Prostate gland (tissue), 2 donors: ENCODE measurements at regions not wholly inside any gene's neighbourhood (a gene's known extent, or its start where the extent isn't known, plus 50 kb on each side); places are given as distances from the start of the nearest gene placed in this dataset.
"Not testable (repeated sequence)": the region's sequence is repeated elsewhere in the genome, so short reads cannot be mapped to it uniquely, and the experiment has no call there.

ENCODE experiments used
- DNase-seq: peaks from one replicate; pipeline ENCODE4 v3.0.0-alpha.2; 2019; ENCODE audit warnings: low spot score
- H3K27ac ChIP-seq, 2 donors: fragments of 200-600 bp; sonication (generic); 2 replicates each; pipeline ENCODE4 v1.5.1; 2017 to 2019
- H3K27me3 ChIP-seq: fragments of 200-600 bp; sonication (generic); replicated peaks from 2 replicates; pipeline ENCODE4 v1.5.1; 2019; ENCODE audit not compliant: insufficient read depth
- H3K36me3 ChIP-seq, 2 donors: fragments of 200-600 bp; sonication (generic); 1 replicate in 1 of 2; 2 replicates in 1 of 2; pipeline versions ENCODE4 v1.5.1 to v1.8.1; 2017 to 2019
- H3K4me1 ChIP-seq: fragments of 200-600 bp; sonication (generic); replicated peaks from 2 replicates; pipeline ENCODE4 v1.5.1; 2019
- H3K4me3 ChIP-seq, 2 donors: fragments of 200-600 bp; sonication (generic); 2 replicates each; pipeline ENCODE4 v1.5.1; 2017 to 2019
- H3K9me3 ChIP-seq: fragments of 200-600 bp; sonication (generic); 2 replicates; pipeline ENCODE4 v1.5.1; 2017
- CTCF ChIP-seq, 4 experiments: fragments of 200-600 bp in 2 of 4; fragments of 450-650 bp in 2 of 4; sonication (generic) in 2 of 4; IDR thresholded peaks; 1 replicate in 3 of 4; 2 replicates in 1 of 4; pipeline ENCODE4 v1.5.1; 2016 to 2019; ENCODE audit warnings: antibody characterized with exemption in 4 of 4, mild to moderate bottlenecking in 2 of 4, moderate library complexity in 2 of 4
- POLR2A ChIP-seq: fragments of 450-650 bp; IDR thresholded peaks from one replicate; pipeline ENCODE4 v1.6.1; 2016; ENCODE audit warnings: antibody characterized with exemption, mild to moderate bottlenecking
- POLR2AphosphoS5 ChIP-seq: sonication (generic); formaldehyde crosslinking; IDR thresholded peaks from one replicate; pipeline ENCODE4 v1.6.1; 2017; ENCODE audit warnings: antibody characterized with exemption
- WGBS: methylation state at CpG from one replicate; pipeline ENCODE4 v1.1.5; 2018; 5-methylcytosine and 5-hydroxymethylcytosine counted together
- intact Hi-C: fragments of 100-400 bp; cut with DNase I; formaldehyde crosslinking; loops from one replicate; pipeline ENCODE4 v1.14.2; 2022

- WGBS: 1% methylated on average over 7 of the region's 9 CpGs
- H3K27me3 ChIP-seq, H3K9me3 ChIP-seq, H3K36me3 ChIP-seq, H3K4me3 ChIP-seq, H3K27ac ChIP-seq, H3K4me1 ChIP-seq, intact Hi-C loops: not testable (repeated sequence)
- TF ChIP-seq CTCF (IDR thresholded peaks at IDR 0.05) (peak; percentile 26 to 51 (median 42)), POLR2AphosphoS5 (peak; percentile 48)
- DNase-seq: peak; percentile 82
Measured at GRCh38 chr5:62223312-62223670, 82.7 kb upstream of the KIF2A start.

GRCh38 chr5:62224987-62225601 lies 80.9 kb upstream of the KIF2A start:
- intact Hi-C loops, H3K4me3 ChIP-seq: not testable (repeated sequence)

GRCh38 chr5:62230876-62231388 lies 75.1 kb upstream of the KIF2A start:
- intact Hi-C loops, H3K4me1 ChIP-seq, H3K9me3 ChIP-seq, H3K4me3 ChIP-seq, H3K27ac ChIP-seq, H3K36me3 ChIP-seq, DNase-seq, H3K27me3 ChIP-seq: not testable (repeated sequence)
- WGBS: 90% methylated on average over 3 of the region's 3 CpGs

More at GRCh38 chr5:62224987-62225601, 80.9 kb upstream of the KIF2A start:
- not testable (repeated sequence) for H3K9me3 ChIP-seq, DNase-seq, H3K27ac ChIP-seq, H3K4me1 ChIP-seq, H3K36me3 ChIP-seq, H3K27me3 ChIP-seq
- peak in 3 of 4 experiments; percentile 13 to 55 (median 35) for TF ChIP-seq CTCF (IDR thresholded peaks at IDR 0.05)
- WGBS: 87% methylated on average over 7 of the region's 7 CpGs

- DNase-seq: no peak
- WGBS: 90% methylated on average over 9 of the region's 9 CpGs
Measured at GRCh38 chr5:62231576-62231975, 74.4 kb upstream of the KIF2A start.

GRCh38 chr5:62232218-62232617 lies 73.8 kb upstream of the KIF2A start:
- H3K27ac ChIP-seq, H3K9me3 ChIP-seq, DNase-seq, intact Hi-C loops, H3K4me3 ChIP-seq, H3K36me3 ChIP-seq, H3K4me1 ChIP-seq, H3K27me3 ChIP-seq: not testable (repeated sequence)
- WGBS: 91% methylated on average over 1 of the region's 1 CpG

More at GRCh38 chr5:62231576-62231975, 74.4 kb upstream of the KIF2A start:
- no peak overlapping the region for H3K27ac ChIP-seq
- no peaks in the 10 kb centered on the region for H3K4me1 ChIP-seq
- H3K36me3 ChIP-seq: no peaks in the 10 kb centered on the region
- TF ChIP-seq POLR2AphosphoS5: no peak
- TF ChIP-seq POLR2A: no peak
- TF ChIP-seq CTCF (IDR thresholded peaks at IDR 0.05): no peak
- H3K27me3 ChIP-seq: no peaks in the 10 kb centered on the region
- intact Hi-C loops: no loop called here
- H3K9me3 ChIP-seq: no peaks in the 10 kb centered on the region
- no peak overlapping the region for H3K4me3 ChIP-seq
